GM06990 (cell line): ENCODE measurements at regions not wholly inside any gene's neighbourhood (a gene's known extent, or its start where the extent isn't known, plus 50 kb on each side); places are given as distances from the start of the nearest gene placed in this dataset.

Experiments
- DNase-seq: peaks from one replicate; pipeline ENCODE4 v3.0.0-alpha.2; 2011; ENCODE audit not compliant: insufficient read length; ENCODE audit errors: extremely low read depth
- H3K27me3 ChIP-seq: replicated peaks from 2 replicates; pipeline ENCODE4 v1.6.0; 2011; ENCODE audit warnings: low read length; ENCODE audit not compliant: control insufficient read depth, insufficient read depth
- H3K36me3 ChIP-seq: 2 replicates; pipeline ENCODE4 v1.5.1; 2011; ENCODE audit warnings: low read length; ENCODE audit not compliant: control insufficient read depth, insufficient read depth
- H3K4me3 ChIP-seq: replicated peaks from 2 replicates; pipeline ENCODE4 v1.5.1; 2011; ENCODE audit warnings: low read depth, mild to moderate bottlenecking, control low read depth, low read length
- TF ChIP-seq, protein P1 (sequence below): IDR thresholded peaks from 2 replicates; pipeline ENCODE4 v1.5.1; 2011; ENCODE audit warnings: low read length, control low read depth, mild to moderate bottlenecking, inconsistent platforms; ENCODE audit not compliant: insufficient read depth, poor library complexity, severe bottlenecking

DNA sequence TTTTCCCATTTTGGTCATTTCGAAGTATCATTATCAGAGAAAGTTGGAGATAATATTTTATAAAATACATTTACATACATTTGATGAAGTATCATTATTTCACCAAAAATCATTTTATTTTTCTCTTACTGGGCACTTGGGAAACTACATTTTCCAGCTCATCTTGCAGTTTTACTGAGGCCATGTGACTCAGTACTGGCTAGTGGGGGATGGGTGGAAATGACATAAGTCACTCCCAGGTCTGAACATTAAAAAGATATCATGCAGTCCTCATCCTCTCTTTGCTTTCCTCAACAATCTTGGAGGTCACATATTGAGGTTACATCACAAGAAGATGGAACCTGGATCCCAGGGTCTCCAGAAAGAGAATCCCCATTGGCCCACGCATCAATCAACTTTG lies 84.1 kb downstream of the CD24 start:
- TF ChIP-seq, protein P1, sequence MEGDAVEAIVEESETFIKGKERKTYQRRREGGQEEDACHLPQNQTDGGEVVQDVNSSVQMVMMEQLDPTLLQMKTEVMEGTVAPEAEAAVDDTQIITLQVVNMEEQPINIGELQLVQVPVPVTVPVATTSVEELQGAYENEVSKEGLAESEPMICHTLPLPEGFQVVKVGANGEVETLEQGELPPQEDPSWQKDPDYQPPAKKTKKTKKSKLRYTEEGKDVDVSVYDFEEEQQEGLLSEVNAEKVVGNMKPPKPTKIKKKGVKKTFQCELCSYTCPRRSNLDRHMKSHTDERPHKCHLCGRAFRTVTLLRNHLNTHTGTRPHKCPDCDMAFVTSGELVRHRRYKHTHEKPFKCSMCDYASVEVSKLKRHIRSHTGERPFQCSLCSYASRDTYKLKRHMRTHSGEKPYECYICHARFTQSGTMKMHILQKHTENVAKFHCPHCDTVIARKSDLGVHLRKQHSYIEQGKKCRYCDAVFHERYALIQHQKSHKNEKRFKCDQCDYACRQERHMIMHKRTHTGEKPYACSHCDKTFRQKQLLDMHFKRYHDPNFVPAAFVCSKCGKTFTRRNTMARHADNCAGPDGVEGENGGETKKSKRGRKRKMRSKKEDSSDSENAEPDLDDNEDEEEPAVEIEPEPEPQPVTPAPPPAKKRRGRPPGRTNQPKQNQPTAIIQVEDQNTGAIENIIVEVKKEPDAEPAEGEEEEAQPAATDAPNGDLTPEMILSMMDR, result no peak

DNA sequence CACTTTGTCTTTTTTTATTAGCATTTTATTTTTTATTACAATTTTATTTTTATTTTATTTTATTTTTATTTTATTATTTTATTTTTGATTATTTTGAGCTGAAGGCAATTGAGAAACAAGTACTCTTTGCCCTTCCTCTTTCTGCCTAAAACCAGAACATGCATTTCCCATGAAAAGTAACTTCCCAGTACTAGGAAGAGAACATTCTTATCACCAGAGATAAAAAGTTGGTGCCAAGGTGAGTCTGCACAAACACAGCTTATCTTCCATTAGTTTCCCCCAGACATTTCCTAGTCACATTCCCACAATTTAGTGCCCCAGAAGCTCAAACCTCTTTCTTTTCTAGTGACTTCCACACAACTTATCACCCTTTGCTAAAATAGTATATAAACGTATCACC lies 84.8 kb downstream of the CD24 start:
- Histone ChIP-seq H3K27me3 (no peaks in the 10 kb centered on the region), H3K4me3 (no peak overlapping the region), H3K36me3 (no peaks in the 10 kb centered on the region)
- DNase-seq, result no peak
- TF ChIP-seq, protein P1, result no peak

More for the DNA sequence above, 84.1 kb downstream of the CD24 start:
- DNase-seq, result no peak
- Histone ChIP-seq H3K27me3 (no peaks in the 10 kb centered on the region), H3K36me3 (no peaks in the 10 kb centered on the region), H3K4me3 (no peak overlapping the region)

DNA sequence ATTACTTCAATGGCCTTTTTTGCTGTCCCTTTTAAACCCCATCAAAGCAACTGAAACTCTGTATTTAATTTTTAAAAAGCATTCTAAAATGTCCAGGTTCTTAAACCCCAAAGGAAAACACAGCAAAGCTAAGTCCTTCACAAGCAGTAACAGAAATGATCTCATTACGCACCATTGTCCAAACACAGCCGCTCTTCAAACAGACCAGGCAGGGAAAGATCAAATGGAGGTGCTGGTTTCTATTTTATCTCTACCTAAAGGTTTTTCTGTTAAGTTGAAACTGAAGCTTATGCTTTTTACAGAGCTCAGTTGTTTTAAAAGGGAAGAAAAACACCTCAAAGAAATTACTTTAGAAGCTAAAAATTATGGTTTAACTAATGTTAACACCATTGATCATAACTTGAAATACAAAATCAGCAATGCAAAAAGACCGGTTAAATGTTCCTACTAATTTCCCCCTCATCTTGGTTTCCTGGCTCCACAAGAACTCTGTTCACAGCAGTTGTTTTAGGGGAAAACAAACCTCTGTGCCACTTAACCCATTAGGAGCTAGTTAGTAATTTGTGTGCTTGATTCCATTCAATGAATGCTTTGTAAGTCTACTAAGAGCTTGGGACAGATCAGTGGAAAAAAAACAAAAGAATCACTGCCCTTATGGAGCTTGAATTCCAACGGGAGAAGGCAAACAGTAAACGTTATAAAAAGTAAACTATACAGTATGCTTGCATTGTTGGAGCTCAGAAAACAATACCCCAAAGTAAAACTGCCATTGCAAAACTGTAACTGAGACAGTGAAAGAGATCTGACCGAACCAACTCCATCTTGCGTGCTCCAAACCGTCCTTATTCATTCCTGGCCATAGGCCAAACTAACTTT lies 87.4 kb downstream of the CD24 start:
- TF ChIP-seq, protein P1, result no peak
- DNase-seq, result no peak
- no peak overlapping the region for H3K4me3 ChIP-seq
- no peaks in the 10 kb centered on the region for H3K36me3 ChIP-seq
- no peaks in the 10 kb centered on the region for H3K27me3 ChIP-seq

DNA sequence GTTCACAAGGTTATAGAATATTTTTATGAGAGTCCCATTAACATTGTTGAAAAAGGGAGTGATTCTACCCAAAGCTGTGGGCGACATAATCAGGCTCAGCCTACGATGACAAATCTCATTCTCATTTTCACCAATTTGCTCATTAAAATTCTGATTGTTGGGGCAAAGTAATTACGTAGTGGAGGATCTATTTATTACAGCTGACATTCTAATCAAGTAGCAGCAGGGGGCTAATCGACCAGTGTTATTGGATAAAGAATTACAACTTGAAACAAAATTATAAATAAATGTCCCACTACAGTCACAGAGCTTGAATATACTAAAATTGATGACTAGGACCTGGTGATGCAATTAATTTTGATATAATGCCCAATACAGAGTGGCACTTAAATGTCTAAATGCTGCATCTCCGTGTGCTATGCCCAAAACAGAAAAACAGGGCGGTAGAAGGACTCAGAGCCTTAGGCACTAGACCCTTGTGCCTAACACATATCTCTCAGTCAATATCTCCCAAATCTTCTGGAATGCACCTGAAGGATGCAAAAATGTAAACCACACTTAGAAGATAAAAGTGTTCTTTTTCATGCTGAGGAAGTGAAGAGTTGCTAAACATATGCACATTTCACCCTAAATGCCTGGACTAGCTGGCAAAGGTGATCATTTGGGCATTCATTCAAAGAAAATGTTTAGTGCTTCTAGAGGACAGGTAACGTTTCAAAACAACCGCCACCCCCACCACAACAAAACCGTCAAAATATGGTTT lies 88.3 kb downstream of the CD24 start:
- Histone ChIP-seq H3K4me3 (no peak overlapping the region), H3K27me3 (no peaks in the 10 kb centered on the region), H3K36me3 (no peaks in the 10 kb centered on the region)
- TF ChIP-seq, protein P1, result no peak
- no peak for DNase-seq

DNA sequence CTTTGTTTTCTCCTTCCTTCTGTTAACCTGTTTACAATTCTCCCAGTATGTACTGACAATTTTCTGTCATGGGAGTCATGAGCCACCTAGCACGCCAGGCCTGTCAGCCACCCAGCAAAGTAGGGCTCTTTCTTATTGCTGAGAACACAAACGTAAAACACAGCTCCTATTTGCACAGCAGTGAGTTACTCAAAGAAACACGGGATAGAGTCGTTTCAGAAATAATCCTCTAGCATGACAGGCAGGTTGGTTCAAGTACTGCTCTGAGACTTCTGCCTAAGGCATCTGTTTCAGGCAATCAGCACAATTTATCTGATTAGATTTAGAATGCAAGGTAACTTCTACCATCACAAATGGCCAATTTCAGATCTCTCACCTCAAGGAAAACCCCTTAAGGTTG lies 88.8 kb downstream of the CD24 start:
- TF ChIP-seq, protein P1, result no peak
- H3K27me3 ChIP-seq, result no peaks in the 10 kb centered on the region
- H3K4me3 ChIP-seq, result no peak overlapping the region
- DNase-seq, result no peak
- no peaks in the 10 kb centered on the region for H3K36me3 ChIP-seq
